Kidney (tissue), 13 donors: ENCODE measurements at regions not wholly inside any gene's neighbourhood (a gene's known extent, or its start where the extent isn't known, plus 50 kb on each side); places are given as distances from the start of the nearest gene placed in this dataset.

Experiments used
- DNase-seq, 5 donors: peaks; one replicate each; pipeline ENCODE4 v3.0.0-alpha.2; 2013 to 2020
- FAIRE-seq: peaks from 2 replicates; lab custom pipeline; 2012; peaks lifted over from hg19 to GRCh38; lab: Jason Lieb, UNC
- H3K27ac ChIP-seq, 2 donors: one replicate each; pipeline ENCODE4 v1.7.0; 2013; ENCODE audit warnings: low read depth in 2 of 2, low read length in 2 of 2, inconsistent platforms in 1 of 2
- H3K27me3 ChIP-seq: one replicate; pipeline ENCODE4 v1.7.1; 2013; ENCODE audit warnings: low read length, inconsistent platforms; ENCODE audit not compliant: control insufficient read depth, insufficient read depth
- H3K36me3 ChIP-seq, 3 donors: one replicate each; pipeline versions ENCODE4 v1.7.0 to v1.7.1; 2013; ENCODE audit warnings: low read length in 3 of 3, control low read depth in 1 of 3, inconsistent platforms in 1 of 3; ENCODE audit not compliant: insufficient read depth in 3 of 3, control insufficient read depth in 2 of 3
- H3K4me1 ChIP-seq, 3 donors: one replicate each; pipeline versions ENCODE4 v1.7.0 to v1.7.1; 2013; ENCODE audit warnings: low read length in 3 of 3, inconsistent platforms in 1 of 3, low read depth in 1 of 3; ENCODE audit not compliant: control insufficient read depth in 2 of 3, insufficient read depth in 2 of 3
- H3K4me3 ChIP-seq, 3 donors: one replicate each; pipeline versions ENCODE4 v1.7.0 to v1.8.1; 2013; ENCODE audit warnings: low read length in 3 of 3, control low read depth in 1 of 3, inconsistent platforms in 1 of 3
- H3K9ac ChIP-seq, 3 donors: one replicate each; pipeline versions ENCODE4 v1.7.0 to v1.7.1; 2013; ENCODE audit warnings: low read length in 3 of 3, control low read depth in 1 of 3, inconsistent platforms in 1 of 3
- H3K9me3 ChIP-seq, 3 donors: one replicate each; pipeline versions ENCODE4 v1.7.0 to v1.7.1; 2013; ENCODE audit warnings: low read length in 3 of 3, control low read depth in 1 of 3, inconsistent platforms in 1 of 3; ENCODE audit not compliant: control insufficient read depth in 2 of 3, insufficient read depth in 1 of 3
- intact Hi-C: fragments of 100-400 bp; cut with DNase I; formaldehyde crosslinking; loops from one replicate; pipeline ENCODE4 v1.11.1; 2022
- TF ChIP-seq, protein P1 (sequence below): IDR thresholded peaks from 3 replicates; pipeline ENCODE4 v1.5.1; 2012; ENCODE audit warnings: mild to moderate bottlenecking, moderate library complexity, borderline replicate concordance; ENCODE audit not compliant: insufficient read depth; ENCODE audit errors: extremely low read depth
- donor health status: control.
- donor health status: control.
- donor health status: control.
- donor health status: control.
- donor health status: control.
- donor health status: DM: yes; HTN: yes; CAD: no.
- donor health status: Normal renal cell carcinoma (clear cell type).

DNA sequence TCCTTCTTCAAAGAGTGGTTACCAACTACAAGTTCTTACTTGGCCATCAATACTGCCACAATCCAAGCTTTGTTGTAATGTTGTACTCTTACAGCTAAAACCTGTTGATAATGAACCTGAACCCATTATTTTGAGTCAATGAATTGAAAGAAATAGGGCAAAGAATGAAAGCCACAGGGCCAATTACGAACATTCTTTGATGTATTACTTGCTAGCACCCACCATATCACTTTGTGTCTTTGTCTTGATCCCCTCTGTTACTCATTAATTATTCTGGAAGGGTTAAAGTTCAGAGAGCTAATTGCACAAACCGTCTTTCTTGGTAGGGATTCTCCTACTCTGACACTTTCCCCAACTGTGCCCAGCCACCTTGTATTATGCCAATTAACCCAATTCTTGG is 53.2 kb upstream of the TFEC start:
- no peak overlapping the region for H3K27ac ChIP-seq
- FAIRE-seq: no peak
- H3K36me3 ChIP-seq: no peaks in the 10 kb centered on the region
- H3K4me3 ChIP-seq: no peak overlapping the region
- DNase-seq: no peak
- no peak overlapping the region for H3K9ac ChIP-seq
- TF ChIP-seq, protein P1, sequence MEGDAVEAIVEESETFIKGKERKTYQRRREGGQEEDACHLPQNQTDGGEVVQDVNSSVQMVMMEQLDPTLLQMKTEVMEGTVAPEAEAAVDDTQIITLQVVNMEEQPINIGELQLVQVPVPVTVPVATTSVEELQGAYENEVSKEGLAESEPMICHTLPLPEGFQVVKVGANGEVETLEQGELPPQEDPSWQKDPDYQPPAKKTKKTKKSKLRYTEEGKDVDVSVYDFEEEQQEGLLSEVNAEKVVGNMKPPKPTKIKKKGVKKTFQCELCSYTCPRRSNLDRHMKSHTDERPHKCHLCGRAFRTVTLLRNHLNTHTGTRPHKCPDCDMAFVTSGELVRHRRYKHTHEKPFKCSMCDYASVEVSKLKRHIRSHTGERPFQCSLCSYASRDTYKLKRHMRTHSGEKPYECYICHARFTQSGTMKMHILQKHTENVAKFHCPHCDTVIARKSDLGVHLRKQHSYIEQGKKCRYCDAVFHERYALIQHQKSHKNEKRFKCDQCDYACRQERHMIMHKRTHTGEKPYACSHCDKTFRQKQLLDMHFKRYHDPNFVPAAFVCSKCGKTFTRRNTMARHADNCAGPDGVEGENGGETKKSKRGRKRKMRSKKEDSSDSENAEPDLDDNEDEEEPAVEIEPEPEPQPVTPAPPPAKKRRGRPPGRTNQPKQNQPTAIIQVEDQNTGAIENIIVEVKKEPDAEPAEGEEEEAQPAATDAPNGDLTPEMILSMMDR: no peak
- intact Hi-C loops: no loop called here
- H3K9me3 ChIP-seq: peaks cover 0 to 4% (median 0%) of the 10 kb centered on the region in 3 donors
- H3K4me1 ChIP-seq: no peaks in the 10 kb centered on the region
- H3K27me3 ChIP-seq: no peaks in the 10 kb centered on the region

DNA sequence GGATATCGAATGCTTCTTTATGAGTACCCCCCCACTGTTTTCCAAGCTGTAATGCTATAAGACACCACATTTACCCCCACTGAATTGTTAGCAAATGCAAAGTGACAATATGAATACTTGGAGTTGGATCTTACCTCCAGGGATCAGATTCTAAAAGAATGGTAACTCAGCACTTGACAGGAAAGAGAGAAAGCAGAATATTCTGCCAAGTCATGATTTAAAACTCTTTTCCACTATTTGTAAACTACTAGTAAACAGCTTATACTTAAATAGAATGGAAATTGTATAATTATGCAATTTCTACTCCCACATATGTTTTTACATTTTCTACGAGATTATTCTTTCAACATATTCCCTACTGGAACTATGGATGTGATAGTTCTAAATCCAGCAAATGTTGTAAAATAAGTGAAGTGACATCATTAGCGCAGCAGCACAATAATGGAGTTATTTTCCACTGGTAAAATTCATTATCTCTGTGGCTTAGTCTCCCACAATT is 56.0 kb upstream of the TFEC start:
- Histone ChIP-seq H3K4me1 (no peaks in the 10 kb centered on the region), H3K27me3 (no peaks in the 10 kb centered on the region), H3K9ac (no peak overlapping the region), H3K9me3 (no peaks in the 10 kb centered on the region), H3K27ac (no peak overlapping the region), H3K4me3 (no peak overlapping the region), H3K36me3 (no peaks in the 10 kb centered on the region)
- TF ChIP-seq, protein P1: no peak
- no peak for DNase-seq
- intact Hi-C loops: no loop called here
- FAIRE-seq: no peak

DNA sequence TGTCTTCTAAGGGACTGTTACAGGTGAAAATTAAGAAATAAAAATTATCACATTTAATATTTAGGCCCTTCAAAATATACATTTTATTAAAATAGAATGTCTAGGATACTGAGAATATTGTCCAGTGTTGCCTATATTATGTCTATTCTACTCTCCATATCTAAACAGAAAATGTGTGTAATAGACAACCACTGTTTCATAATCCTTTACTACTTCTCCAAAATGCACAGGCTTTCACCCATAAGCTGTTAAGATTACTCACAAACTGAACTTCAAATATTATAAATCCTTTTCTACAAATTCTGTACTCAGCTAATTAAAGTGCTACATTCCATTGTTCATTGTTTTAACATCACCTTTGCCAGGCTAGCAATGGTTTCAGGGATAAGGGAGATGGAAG is 56.7 kb upstream of the TFEC start:
- TF ChIP-seq, protein P1: no peak
- FAIRE-seq: no peak
- Histone ChIP-seq H3K36me3 (no peaks in the 10 kb centered on the region), H3K27me3 (no peaks in the 10 kb centered on the region), H3K4me3 (no peak overlapping the region), H3K9me3 (no peaks in the 10 kb centered on the region), H3K9ac (no peak overlapping the region), H3K27ac (no peak overlapping the region), H3K4me1 (no peaks in the 10 kb centered on the region)
- intact Hi-C loops: no loop called here
- DNase-seq: no peak

DNA sequence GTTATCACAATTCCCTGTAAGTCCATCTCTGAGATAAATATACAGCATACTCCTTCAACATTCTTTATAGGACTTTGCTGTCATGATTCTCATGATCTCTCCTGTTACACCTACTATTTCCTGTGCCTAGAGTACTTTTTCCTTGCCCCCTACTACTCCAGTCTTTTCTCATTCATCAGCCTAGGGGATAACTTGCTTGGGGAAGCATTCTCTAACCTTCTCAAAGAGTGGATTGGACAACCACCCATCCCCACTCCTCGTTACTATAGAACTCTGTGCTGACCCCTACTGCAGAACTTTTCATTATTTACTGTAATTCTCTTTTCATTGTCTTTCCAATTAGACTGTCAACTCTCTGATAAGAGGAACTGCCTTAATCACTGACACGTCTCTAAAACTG is 57.4 kb upstream of the TFEC start:
- Histone ChIP-seq H3K4me1 (no peaks in the 10 kb centered on the region), H3K4me3 (no peak overlapping the region), H3K27me3 (no peaks in the 10 kb centered on the region), H3K27ac (no peak overlapping the region), H3K36me3 (no peaks in the 10 kb centered on the region), H3K9ac (no peak overlapping the region), H3K9me3 (no peaks in the 10 kb centered on the region)
- DNase-seq: no peak
- no peak for FAIRE-seq
- intact Hi-C loops: no loop called here
- TF ChIP-seq, protein P1: no peak
